HG03460 (cell line): ENCODE measurements at regions not wholly inside any gene's neighbourhood (a gene's known extent, or its start where the extent isn't known, plus 50 kb on each side); places are given as distances from the start of the nearest gene placed in this dataset.
"Not testable (repeated sequence)": the region's sequence is repeated elsewhere in the genome, so short reads cannot be mapped to it uniquely, and the experiment has no call there.

Source experiments
- ATAC-seq: cut with Tn5 transposase; IDR thresholded peaks from one replicate; pipeline ENCODE4 v1.9.1; 2021; ENCODE audit not compliant: unreplicated experiment

DNA sequence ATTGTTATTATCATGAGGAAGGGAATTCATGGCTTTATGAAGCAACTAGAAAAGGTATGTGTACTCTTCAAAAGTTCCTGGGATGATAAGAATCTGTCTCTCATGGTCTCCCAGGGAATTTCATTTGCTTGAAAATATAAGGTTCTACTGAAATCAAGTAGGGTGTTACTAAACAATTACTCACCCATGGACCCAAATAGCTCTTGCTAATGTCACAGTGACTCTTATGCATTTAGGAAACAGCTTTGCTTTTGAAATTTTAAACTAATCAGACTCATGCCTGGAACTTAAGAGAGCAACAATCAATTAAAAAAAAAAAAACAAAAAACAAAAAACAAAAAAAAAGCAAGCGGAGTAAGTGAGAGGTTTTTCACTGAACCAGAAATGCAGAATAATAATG is 1546.3 kb upstream of the TENM4 start:
- ATAC-seq: no peak

- no peak for ATAC-seq
Measured at GRCh38 chr11:80986421-80987074, 1545.7 kb upstream of the TENM4 start.

- ATAC-seq: no peak
Measured at GRCh38 chr11:80980227-80980626, 1539.4 kb upstream of the TENM4 start.

DNA sequence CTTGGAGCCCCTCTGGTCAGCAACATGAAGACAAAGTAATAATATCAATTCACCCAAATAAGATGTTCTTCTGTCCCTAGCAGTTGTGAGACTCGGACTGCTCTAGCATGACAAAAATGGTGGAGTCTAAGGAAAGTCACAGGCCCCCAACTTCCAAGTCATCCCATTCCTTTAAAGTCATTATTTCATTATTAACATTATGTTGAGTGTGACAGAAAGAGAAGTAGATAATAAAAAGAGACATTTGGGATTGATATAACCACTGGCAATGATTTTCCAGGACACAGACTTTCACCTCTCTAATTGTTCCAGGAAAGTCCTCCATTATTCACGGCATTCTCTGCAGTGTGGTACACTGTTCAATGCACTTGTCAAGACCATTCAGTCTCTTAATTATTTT is 1533.0 kb upstream of the TENM4 start:
- no peak for ATAC-seq

DNA sequence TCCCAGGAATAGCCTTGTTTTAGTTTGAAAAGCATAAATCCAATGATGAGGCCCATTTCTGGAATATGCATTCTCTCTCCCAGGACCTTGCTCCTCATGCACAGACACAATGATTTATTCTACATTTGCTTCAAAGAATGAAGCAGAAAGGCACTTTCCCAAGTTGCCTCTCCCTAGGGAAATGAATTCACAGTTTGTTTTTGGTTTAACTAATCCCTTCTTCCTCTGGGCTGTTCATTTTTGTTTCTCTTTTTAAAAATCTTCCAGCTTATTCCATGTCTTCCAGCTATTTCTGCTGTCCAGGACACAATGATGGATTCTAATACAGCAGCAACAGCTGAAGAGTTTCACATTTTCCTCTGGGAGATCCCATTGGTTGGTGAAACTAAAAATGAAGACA is 1529.2 kb upstream of the TENM4 start:
- no peak for ATAC-seq

DNA sequence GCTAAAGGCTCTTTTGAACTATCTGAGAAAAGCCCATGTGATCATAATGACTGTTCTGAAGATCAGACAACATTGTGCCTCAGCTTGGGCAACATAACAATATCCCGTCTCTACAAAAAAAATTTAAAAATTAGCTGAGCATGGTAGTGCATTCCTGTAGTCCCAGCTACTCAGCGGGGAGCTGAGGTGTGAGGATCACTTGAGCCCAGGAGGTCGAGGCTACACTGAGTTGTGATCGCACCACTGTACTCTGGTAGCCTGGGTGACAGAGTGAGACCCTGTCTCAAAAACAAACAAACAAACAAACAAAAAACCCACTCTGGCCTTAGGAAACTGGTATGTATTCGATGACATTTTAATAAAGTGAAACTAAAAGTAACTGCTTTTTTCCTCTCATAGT is 1526.8 kb upstream of the TENM4 start:
- no peak for ATAC-seq

GRCh38 chr11:80960381-80961029 is 1519.7 kb upstream of the TENM4 start:
- no peak for ATAC-seq

- ATAC-seq: no peak
Measured at GRCh38 chr11:80959751-80960150, 1518.9 kb upstream of the TENM4 start.

- ATAC-seq: no peak
Measured at GRCh38 chr11:80958987-80959386, 1518.2 kb upstream of the TENM4 start.

DNA sequence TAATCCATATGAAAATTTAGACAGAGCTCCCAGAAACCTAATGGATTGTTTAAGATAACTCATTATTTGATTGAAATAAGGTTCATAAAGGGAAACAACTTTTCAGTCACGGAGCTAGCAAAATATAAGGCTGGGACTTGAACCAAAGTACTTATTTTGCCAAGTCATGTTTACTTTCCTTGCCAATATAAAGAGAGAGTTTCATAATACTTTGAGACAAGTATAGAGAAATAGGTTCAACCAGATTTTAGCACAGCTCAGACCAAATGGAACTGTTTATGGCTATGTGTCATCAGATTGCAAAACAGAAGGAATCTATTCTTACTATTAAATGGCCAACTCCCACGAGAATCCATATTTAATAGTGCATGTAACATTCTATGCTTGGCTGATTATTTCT is 1517.5 kb upstream of the TENM4 start:
- no peak for ATAC-seq

GRCh38 chr11:80955588-80955987 is 1514.8 kb upstream of the TENM4 start:
- no peak for ATAC-seq

GRCh38 chr11:80948781-80949180 is 1508.0 kb upstream of the TENM4 start:
- no peak for ATAC-seq

DNA sequence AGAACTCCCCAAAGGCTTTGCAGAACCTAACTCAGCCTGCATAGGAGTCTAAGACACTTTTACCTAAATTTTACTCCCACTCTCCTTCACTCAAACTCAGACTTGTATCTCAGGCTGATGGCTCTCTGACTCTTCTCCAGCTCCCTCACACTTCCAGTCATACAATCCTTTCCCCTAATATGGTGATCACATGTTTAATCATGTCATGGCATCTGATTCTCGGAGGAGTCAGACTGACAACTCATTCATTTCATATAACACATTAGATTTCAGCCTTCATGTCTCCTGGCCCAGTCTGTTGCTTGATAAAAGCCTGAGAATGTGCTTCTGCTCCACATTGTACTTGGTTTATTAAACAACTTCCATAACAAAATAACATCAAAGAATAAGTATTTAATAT is 1503.9 kb upstream of the TENM4 start:
- ATAC-seq: no peak

- ATAC-seq: no peak
Measured at GRCh38 chr11:80943226-80943625, 1502.4 kb upstream of the TENM4 start.

GRCh38 chr11:80937842-80938241 is 1497.0 kb upstream of the TENM4 start:
- ATAC-seq: no peak

GRCh38 chr11:80930038-80930437 is 1489.2 kb upstream of the TENM4 start:
- ATAC-seq: no peak

DNA sequence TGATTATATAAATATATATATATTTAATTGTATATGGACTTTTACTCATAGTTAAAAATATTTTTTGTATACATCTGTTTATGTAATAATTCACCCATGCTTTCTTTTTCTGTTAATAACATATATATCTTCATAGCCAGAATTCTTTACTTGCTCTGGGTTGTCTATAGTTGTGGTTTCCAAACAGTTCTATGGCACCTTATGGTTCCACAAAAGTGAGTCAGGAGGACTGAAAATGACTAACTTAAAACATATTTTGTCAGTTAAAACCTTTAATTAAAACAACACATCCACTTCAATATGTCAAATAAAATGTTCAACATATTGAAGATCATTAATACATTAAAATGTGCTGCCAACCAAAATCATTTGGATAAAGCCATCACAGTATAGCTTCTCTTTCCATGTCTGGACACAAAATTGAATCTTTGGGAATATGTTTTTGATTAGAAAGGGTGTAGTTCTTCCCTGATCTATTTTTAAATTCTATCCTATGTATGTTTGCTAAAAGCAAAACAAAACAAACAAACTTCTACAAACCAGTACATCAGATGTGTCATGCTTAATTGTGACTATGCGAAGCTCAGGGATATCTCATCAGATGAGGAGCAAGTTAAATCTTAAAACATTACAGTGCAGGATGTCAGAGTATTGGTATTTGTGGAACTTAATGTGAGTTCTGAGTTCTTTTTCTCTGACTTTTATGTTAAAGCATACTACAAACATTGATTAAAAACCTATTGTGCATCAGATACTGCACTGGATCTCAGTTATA is 1488.4 kb upstream of the TENM4 start:
- no peak for ATAC-seq

- no peak for ATAC-seq
Measured at GRCh38 chr11:80925321-80925720, 1484.5 kb upstream of the TENM4 start.

DNA sequence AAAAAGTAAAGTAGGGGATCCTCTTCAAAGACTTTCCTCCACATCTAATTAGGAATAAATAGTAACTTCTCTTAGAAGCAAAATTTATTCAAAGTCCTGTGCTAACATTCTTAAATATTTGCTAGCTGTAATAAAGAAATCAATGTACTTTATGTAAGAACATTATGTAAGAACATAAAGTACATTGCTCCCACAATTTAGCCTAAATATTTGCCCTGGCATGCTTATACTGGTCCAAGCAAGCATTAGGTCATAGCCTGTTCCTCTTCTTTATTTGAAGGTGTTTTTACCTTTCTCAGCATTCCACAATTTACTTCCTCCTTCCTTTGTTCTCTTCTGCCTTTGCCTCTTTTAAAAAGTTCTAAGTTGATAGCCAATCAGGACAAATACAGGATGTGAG is 1480.5 kb upstream of the TENM4 start:
- not testable (repeated sequence) for ATAC-seq

GRCh38 chr11:80916173-80916798 is 1475.5 kb upstream of the TENM4 start:
- no peak for ATAC-seq

DNA sequence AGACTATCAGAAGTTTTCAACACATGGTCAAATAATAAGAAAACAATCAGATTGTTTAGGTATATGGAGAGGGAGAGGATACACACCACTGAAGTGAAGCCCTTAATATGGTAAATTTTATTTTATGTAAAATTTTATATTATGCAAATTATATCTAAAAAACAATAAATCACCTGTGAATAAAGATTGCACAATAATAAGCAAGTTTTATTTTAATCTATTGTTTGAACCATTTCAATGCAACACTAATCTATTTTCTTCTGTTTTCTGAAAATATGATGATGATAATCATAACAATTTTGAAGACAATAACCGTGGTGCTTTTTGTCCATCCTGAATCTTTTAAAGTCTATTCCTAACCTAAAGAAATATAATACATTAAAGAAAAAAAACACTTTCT is 1473.5 kb upstream of the TENM4 start:
- no peak for ATAC-seq

GRCh38 chr11:80911666-80912065 is 1470.8 kb upstream of the TENM4 start:
- ATAC-seq: no peak
